Panc1 (cell line): ENCODE measurements at regions not wholly inside any gene's neighbourhood (a gene's known extent, or its start where the extent isn't known, plus 50 kb on each side); places are given as distances from the start of the nearest gene placed in this dataset.

ENCODE experiments used
- REST ChIP-seq, 2 experiments: IDR thresholded peaks; 2 replicates each; pipeline ENCODE4 v1.6.1; 2011 to 2012; ENCODE audit warnings: low read depth in 2 of 2, control low read depth in 1 of 2, low read length in 1 of 2, mild to moderate bottlenecking in 1 of 2, moderate library complexity in 1 of 2; ENCODE audit not compliant: insufficient read depth in 1 of 2
- SIN3A ChIP-seq: IDR thresholded peaks from 2 replicates; pipeline ENCODE4 v1.6.1; 2012; ENCODE audit warnings: low read depth, mild to moderate bottlenecking, low read length, moderate library complexity, borderline replicate concordance; ENCODE audit not compliant: insufficient read depth
- TF ChIP-seq, protein P1 (sequence below): fragments of 450-650 bp; IDR thresholded peaks from 2 replicates; pipeline ENCODE4 v1.5.1; 2017; ENCODE audit warnings: mild to moderate bottlenecking

- TF ChIP-seq SIN3A (no peak), REST (IDR thresholded peaks at IDR 0.05; ENCODE audit: insufficient read depth in 1 of 2, low read depth in 2 of 2, low read length in 1 of 2) (no peak)
- TF ChIP-seq, protein P1, sequence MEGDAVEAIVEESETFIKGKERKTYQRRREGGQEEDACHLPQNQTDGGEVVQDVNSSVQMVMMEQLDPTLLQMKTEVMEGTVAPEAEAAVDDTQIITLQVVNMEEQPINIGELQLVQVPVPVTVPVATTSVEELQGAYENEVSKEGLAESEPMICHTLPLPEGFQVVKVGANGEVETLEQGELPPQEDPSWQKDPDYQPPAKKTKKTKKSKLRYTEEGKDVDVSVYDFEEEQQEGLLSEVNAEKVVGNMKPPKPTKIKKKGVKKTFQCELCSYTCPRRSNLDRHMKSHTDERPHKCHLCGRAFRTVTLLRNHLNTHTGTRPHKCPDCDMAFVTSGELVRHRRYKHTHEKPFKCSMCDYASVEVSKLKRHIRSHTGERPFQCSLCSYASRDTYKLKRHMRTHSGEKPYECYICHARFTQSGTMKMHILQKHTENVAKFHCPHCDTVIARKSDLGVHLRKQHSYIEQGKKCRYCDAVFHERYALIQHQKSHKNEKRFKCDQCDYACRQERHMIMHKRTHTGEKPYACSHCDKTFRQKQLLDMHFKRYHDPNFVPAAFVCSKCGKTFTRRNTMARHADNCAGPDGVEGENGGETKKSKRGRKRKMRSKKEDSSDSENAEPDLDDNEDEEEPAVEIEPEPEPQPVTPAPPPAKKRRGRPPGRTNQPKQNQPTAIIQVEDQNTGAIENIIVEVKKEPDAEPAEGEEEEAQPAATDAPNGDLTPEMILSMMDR: no peak
These were observed 73.9 kb upstream of the ZCCHC13 start for GRCh38 chrX:74230094-74230493.
